K562 (cell line): ENCODE measurements at regions not wholly inside any gene's neighbourhood (a gene's known extent, or its start where the extent isn't known, plus 50 kb on each side); places are given as distances from the start of the nearest gene placed in this dataset.

Source experiments
- ATAC-seq: fragments of 200-7000 bp; cut with Tn5 transposase; 3 replicates; pipeline ENCODE4 v1.9.1; 2020; ENCODE audit warnings: moderate library complexity
- BruUV-seq: library from RNA; stranded (reverse); fragments of 400-500 nt; replicated peaks from 2 replicates; lab custom pipeline; 2021; lab: Mats Ljungman, UMichigan
- CTCF ChIA-PET: fragments of 300-600 bp; formaldehyde crosslinking; extraction: SDS; loops from one replicate; lab custom pipeline; 2021; ENCODE audit warnings: low intra/inter-chr PET ratio; lab: Yijun Ruan, JAX
- POLR2A ChIA-PET: fragments of 300-600, 350-650 bp; sonication (Branson Sonifier 250); formaldehyde crosslinking; extraction: SDS; loops from one replicate; lab custom pipeline; 2021; ENCODE audit warnings: antibody characterized with exemption, inconsistent platforms; lab: Yijun Ruan, JAX
- DNase-seq, 4 experiments: peaks; one replicate each; pipeline versions ENCODE4 v3.0.0 to v3.0.0-alpha.2; 2011 to 2018; ENCODE audit warnings: low spot score in 3 of 4, mixed read lengths in 3 of 4; ENCODE audit errors: extremely low read depth in 1 of 4
- FAIRE-seq: peaks from 2 replicates; lab custom pipeline; 2011; peaks lifted over from hg19 to GRCh38; lab: Jason Lieb, UNC
- H2AFZ ChIP-seq: 2 replicates; pipeline ENCODE4 v1.6.0; 2011; ENCODE audit warnings: low read depth, low read length, control low read depth, inconsistent platforms
- H3K27ac ChIP-seq: fragments of 200-600 bp; 3 replicates; pipeline ENCODE4 v1.8.0; 2011; ENCODE audit warnings: low read depth, mild to moderate bottlenecking, control low read depth, inconsistent platforms, low read length, moderate library complexity, mixed read lengths; ENCODE audit errors: extremely low read depth
- H3K27me3 ChIP-seq, 2 experiments: fragments of 300-600 bp in 1 of 2; 2 replicates in 1 of 2; 3 replicates in 1 of 2; pipeline versions ENCODE4 v1.6.0 to v1.8.0; 2011; ENCODE audit warnings: inconsistent platforms in 2 of 2, low read length in 2 of 2, mild to moderate bottlenecking in 1 of 2, mixed read lengths in 1 of 2, moderate library complexity in 1 of 2; ENCODE audit not compliant: control insufficient read depth in 2 of 2, insufficient read depth in 2 of 2
- H3K36me3 ChIP-seq: fragments of 300-600 bp; 3 replicates; pipeline ENCODE4 v1.8.0; 2011; ENCODE audit warnings: mild to moderate bottlenecking, low read length, inconsistent platforms; ENCODE audit not compliant: control insufficient read depth, insufficient read depth
- H3K4me1 ChIP-seq, 2 experiments: fragments of 200-600 bp in 1 of 2; replicated peaks in 1 of 2; 2 replicates in 1 of 2; 3 replicates in 1 of 2; pipeline versions ENCODE4 v1.5.1 to v1.8.0; 2011; ENCODE audit warnings: inconsistent platforms in 2 of 2, low read length in 2 of 2, mild to moderate bottlenecking in 1 of 2, mixed read lengths in 1 of 2, moderate library complexity in 1 of 2; ENCODE audit not compliant: control insufficient read depth in 2 of 2, insufficient read depth in 2 of 2
- H3K4me2 ChIP-seq: 2 replicates; pipeline ENCODE4 v1.6.1; 2011; ENCODE audit warnings: low read length, control low read depth, inconsistent platforms, mixed read lengths; ENCODE audit not compliant: insufficient read depth
- H3K4me3 ChIP-seq: fragments of 200-600 bp; sonication (generic), shearing (Covaris generic); 2 replicates; pipeline ENCODE4 v1.5.1; 2016; ENCODE audit warnings: control low read depth, inconsistent platforms
- H3K79me2 ChIP-seq: fragments of 200-600 bp; 3 replicates; pipeline ENCODE4 v1.8.0; 2011; ENCODE audit warnings: low read length, inconsistent platforms; ENCODE audit not compliant: control insufficient read depth, insufficient read depth
- H3K9ac ChIP-seq, 2 experiments: 2 replicates each; pipeline versions ENCODE4 v1.6.0 to v1.6.1; 2011; ENCODE audit warnings: low read depth in 2 of 2, low read length in 2 of 2, control low read depth in 1 of 2, inconsistent platforms in 1 of 2, mild to moderate bottlenecking in 1 of 2, mixed read lengths in 1 of 2; ENCODE audit not compliant: insufficient read depth in 1 of 2
- H3K9me1 ChIP-seq: one replicate; pipeline ENCODE4 v1.6.0; 2011; ENCODE audit warnings: inconsistent platforms, mild to moderate bottlenecking, low read length, moderate library complexity; ENCODE audit not compliant: control insufficient read depth, insufficient read depth
- H3K9me3 ChIP-seq: replicated peaks from 2 replicates; pipeline ENCODE4 v1.5.1; 2011; ENCODE audit warnings: low read depth, low read length, inconsistent platforms; ENCODE audit not compliant: control insufficient read depth, insufficient read depth
- H4K20me1 ChIP-seq: replicated peaks from 2 replicates; pipeline ENCODE4 v1.6.1; 2011; ENCODE audit warnings: low read length, inconsistent platforms, mixed read lengths; ENCODE audit not compliant: control insufficient read depth, insufficient read depth
- ARID2 ChIP-seq: fragments of 450-650 bp; IDR thresholded peaks from 2 replicates; pipeline ENCODE4 v1.6.1; 2017; ENCODE audit warnings: antibody characterized with exemption, mild to moderate bottlenecking
- CREB1 ChIP-seq, 2 experiments: sonication (generic) in 1 of 2; formaldehyde crosslinking in 1 of 2; IDR thresholded peaks; 2 replicates each; pipeline versions ENCODE4 v1.6.1 to v1.8.0; 2012 to 2022; ENCODE audit warnings: inconsistent platforms in 1 of 2, mild to moderate bottlenecking in 1 of 2, missing genetic modification reagents in 1 of 2, moderate library complexity in 1 of 2
- CSDE1 ChIP-seq, 2 experiments: fragments of 450-650 bp; IDR thresholded peaks; 2 replicates each; pipeline ENCODE4 v1.6.1; 2016; ENCODE audit warnings: mild to moderate bottlenecking in 1 of 2
- EP400 ChIP-seq: fragments of 450-650 bp; IDR thresholded peaks from 2 replicates; pipeline ENCODE4 v1.6.1; 2017; ENCODE audit warnings: antibody characterized with exemption, mild to moderate bottlenecking, moderate library complexity
- GABPA ChIP-seq: fragments of 200-800 bp; sonication (Bioruptor generic); conservative IDR thresholded peaks from 2 replicates; pipeline ENCODE4 v1.6.1; 2016; ENCODE audit warnings: low read depth, missing genetic modification characterization, missing compliant biosample characterization
- HNRNPL ChIP-seq: fragments of 200-400 bp; formaldehyde crosslinking; IDR thresholded peaks from 2 replicates; pipeline ENCODE4 v1.6.1; 2017; ENCODE audit warnings: low read depth, mild to moderate bottlenecking, low read length
- KDM4B ChIP-seq, 2 experiments: fragments of 450-650 bp in 1 of 2; sonication (generic) in 1 of 2; IDR thresholded peaks; 2 replicates each; pipeline ENCODE4 v1.6.1; 2016 to 2017; ENCODE audit warnings: borderline replicate concordance in 2 of 2, antibody characterized with exemption in 1 of 2, low read depth in 1 of 2, mild to moderate bottlenecking in 1 of 2
- PPARD ChIP-seq: fragments of 250-450 bp; sonication (Bioruptor Pico); IDR thresholded peaks from 2 replicates; pipeline ENCODE4 v1.8.0; 2022; ENCODE audit warnings: inconsistent platforms, mild to moderate bottlenecking, moderate library complexity
- RCOR1 ChIP-seq, 2 experiments: IDR thresholded peaks; 2 replicates each; pipeline ENCODE4 v1.6.1; 2012; ENCODE audit warnings: low read depth in 2 of 2, low read length in 2 of 2, borderline replicate concordance in 1 of 2, improper control_type of control experiment in 1 of 2
- TCFL5 ChIP-seq: fragments of 250-450 bp; sonication (Bioruptor Pico); conservative IDR thresholded peaks from 2 replicates; pipeline ENCODE4 v1.6.1; 2021; ENCODE audit warnings: mild to moderate bottlenecking, moderate library complexity, matching md5 sums
- ZNF232 ChIP-seq: sonication (generic); formaldehyde crosslinking; IDR thresholded peaks from 2 replicates; pipeline ENCODE4 v1.8.0; 2022; ENCODE audit warnings: mild to moderate bottlenecking, missing genetic modification reagents
- WGBS: fragments of 100-300 bp; shearing (Covaris generic); methylation state at CpG from one replicate; pipeline ENCODE4 v1.1.6; 2016; ENCODE audit warnings: low coverage, mixed read lengths; ENCODE audit not compliant: insufficient coverage; ENCODE audit errors: missing lambda C conversion rate; 5-methylcytosine and 5-hydroxymethylcytosine counted together
- in situ Hi-C: fragments of 300-500 bp; cut with MboI; formaldehyde crosslinking; loops from 4 replicates; pipeline ENCODE4 v1.15.0; 2018; ENCODE audit warnings: inconsistent platforms, mixed read lengths
- intact Hi-C: fragments of 100-400 bp; cut with micrococcal nuclease; formaldehyde crosslinking; loops from 2 replicates; pipeline ENCODE4 v1.14.2; 2022
- TF ChIP-seq, protein P1 (sequence below), 2 experiments: IDR thresholded peaks; 2 replicates each; pipeline ENCODE4 v1.6.1; 2011; ENCODE audit warnings: borderline replicate concordance in 1 of 2, control low read depth in 1 of 2, low read depth in 1 of 2, low read length in 1 of 2, mild to moderate bottlenecking in 1 of 2, mixed read lengths in 1 of 2, moderate library complexity in 1 of 2; ENCODE audit not compliant: insufficient read depth in 1 of 2, insufficient read length in 1 of 2, poor library complexity in 1 of 2, severe bottlenecking in 1 of 2; ENCODE audit errors: extremely low read depth in 1 of 2

DNA sequence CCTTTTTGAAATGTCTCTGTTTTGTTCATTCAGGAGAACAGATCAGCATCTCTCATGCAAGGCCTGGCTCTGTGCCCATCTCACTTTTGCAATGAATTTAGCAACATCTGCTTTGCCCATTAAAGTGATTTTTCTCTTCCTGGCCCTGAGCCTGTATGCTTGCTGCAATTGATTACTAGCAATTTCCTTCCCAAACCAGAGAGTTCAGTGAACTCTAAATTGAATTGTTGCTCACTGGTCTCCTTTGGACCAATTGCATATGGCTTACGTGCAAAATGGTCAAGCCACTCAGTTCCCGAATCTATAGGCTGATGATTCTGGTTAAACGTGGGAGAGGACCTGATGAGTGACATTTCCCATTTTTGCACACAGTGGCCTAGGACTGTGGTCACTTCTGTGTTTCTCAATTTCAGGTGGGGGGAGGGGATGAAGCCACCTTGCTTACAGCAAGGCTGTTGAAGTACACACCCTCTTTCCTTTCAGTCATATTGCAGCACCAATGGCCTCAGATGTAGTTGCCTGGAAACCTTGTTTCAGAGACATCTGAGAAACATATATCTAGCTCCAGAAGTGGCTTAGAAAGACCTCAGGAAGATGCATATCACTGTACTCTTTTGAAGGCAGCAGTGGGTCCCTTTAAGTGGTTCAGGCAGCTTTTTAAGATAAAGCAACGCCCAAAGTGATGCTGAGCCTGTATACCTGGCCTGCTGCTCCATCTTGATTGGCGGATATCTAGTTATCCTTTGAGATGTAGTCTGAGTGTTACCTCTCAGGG lies 201.4 kb downstream of the PTEN start (continued):
- TF ChIP-seq ARID2: no peak

DNA sequence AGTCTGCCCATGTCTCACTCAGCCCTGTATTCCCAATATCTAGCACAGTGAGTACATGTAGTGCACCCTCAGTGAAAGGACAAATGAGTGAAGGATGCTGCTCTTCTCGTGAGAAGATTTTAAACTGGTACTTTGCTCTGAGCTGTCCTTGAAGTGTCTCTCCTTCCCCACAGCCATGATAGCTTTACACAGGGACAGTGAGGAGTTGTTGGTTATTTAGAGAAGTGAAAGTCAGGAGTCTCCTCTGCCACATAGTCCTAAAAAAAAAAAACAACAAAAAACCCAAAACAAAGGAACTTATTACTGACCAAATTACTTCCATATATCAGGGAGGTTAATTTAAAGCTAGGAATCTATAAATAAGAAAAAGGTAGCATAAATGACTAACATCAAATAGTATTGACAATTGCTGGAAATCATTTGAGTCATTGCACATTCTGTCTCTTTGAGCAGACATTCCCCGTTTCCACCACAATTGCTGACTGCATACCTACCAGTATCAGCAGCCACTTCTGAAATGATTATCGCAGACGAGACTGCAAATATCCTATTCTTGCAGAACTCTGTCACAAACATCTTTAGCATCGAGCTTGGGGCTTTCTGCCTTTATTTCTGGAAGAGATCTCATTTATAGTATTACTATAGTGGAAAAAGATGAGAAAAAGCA lies 202.1 kb downstream of the PTEN start:
- H4K20me1 ChIP-seq: no peaks in the 10 kb centered on the region
- BruUV-seq: no TSS peak
- no peaks in the 10 kb centered on the region; a peak in 1 of 5 replicates for H3K27me3 ChIP-seq
- H3K4me1 ChIP-seq: no peaks in the 10 kb centered on the region; a peak in 2 of 5 replicates
- DNase-seq (no peak), ATAC-seq (no peak), FAIRE-seq (no peak)
- no peak overlapping the region for H3K9ac ChIP-seq
- H3K36me3 ChIP-seq: no peaks in the 10 kb centered on the region
- H3K9me3 ChIP-seq: no peaks in the 10 kb centered on the region
- 22% methylated on average over 5 of the region's 5 CpGs for WGBS
- no peaks in the 10 kb centered on the region for H3K9me1 ChIP-seq
- POLR2A ChIA-PET: interaction anchor here (0.6 kb wide), 1 partner anchor 366 kb away, joined by 3 read pairs; no protein-coding TSS in a partner anchor
- no peak overlapping the region for H2AFZ ChIP-seq
- CTCF ChIA-PET: no interaction called here
- intact Hi-C loops: no loop called here
- in situ Hi-C loops: no loop called here
- no peak overlapping the region for H3K4me2 ChIP-seq
- H3K79me2 ChIP-seq: no peaks in the 10 kb centered on the region
- H3K27ac ChIP-seq: no peak overlapping the region
- H3K4me3 ChIP-seq: no peak overlapping the region
- TF ChIP-seq CSDE1 (IDR thresholded peaks at IDR 0.05) (no peak), HNRNPL (no peak), PPARD (CRISPR knock-in tag) (no peak), KDM4B (IDR thresholded peaks at IDR 0.05; ENCODE audit: borderline replicate concordance in 2 of 2, low read depth in 1 of 2) (no peak), TCFL5 (CRISPR knock-in tag) (no peak), ZNF232 (CRISPR knock-in tag) (no peak), CREB1 (IDR thresholded peaks at IDR 0.05) (no peak), CREB1 (CRISPR knock-in tag; IDR thresholded peaks at IDR 0.05) (no peak), RCOR1 (IDR thresholded peaks at IDR 0.05; ENCODE audit: borderline replicate concordance in 1 of 2, low read depth in 2 of 2, low read length in 2 of 2) (no peak), GABPA (no peak), EP400 (no peak)
- TF ChIP-seq, protein P1, sequence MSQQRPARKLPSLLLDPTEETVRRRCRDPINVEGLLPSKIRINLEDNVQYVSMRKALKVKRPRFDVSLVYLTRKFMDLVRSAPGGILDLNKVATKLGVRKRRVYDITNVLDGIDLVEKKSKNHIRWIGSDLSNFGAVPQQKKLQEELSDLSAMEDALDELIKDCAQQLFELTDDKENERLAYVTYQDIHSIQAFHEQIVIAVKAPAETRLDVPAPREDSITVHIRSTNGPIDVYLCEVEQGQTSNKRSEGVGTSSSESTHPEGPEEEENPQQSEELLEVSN (IDR thresholded peaks at IDR 0.05; ENCODE audit: borderline replicate concordance in 1 of 2, extremely low read depth in 1 of 2, insufficient read depth in 1 of 2, insufficient read length in 1 of 2, low read depth in 1 of 2, low read length in 1 of 2, poor library complexity in 1 of 2, severe bottlenecking in 1 of 2): no peak
